Stimulated activated CD4-positive, alpha-beta T cell treated with anti-CD3 and anti-CD28 coated beads, Interleukin-12 subunit alpha, Interleukin-12 subunit beta, amount 100 ng/mL, for 24 hours (primary cell): ENCODE measurements at regions not wholly inside any gene's neighbourhood (a gene's known extent, or its start where the extent isn't known, plus 50 kb on each side); places are given as distances from the start of the nearest gene placed in this dataset.

ENCODE experiments used
- DNase-seq, 2 experiments: peaks; one replicate each; pipeline ENCODE4 v3.0.0-alpha.2; 2020; ENCODE audit warnings: low read depth in 2 of 2

DNA sequence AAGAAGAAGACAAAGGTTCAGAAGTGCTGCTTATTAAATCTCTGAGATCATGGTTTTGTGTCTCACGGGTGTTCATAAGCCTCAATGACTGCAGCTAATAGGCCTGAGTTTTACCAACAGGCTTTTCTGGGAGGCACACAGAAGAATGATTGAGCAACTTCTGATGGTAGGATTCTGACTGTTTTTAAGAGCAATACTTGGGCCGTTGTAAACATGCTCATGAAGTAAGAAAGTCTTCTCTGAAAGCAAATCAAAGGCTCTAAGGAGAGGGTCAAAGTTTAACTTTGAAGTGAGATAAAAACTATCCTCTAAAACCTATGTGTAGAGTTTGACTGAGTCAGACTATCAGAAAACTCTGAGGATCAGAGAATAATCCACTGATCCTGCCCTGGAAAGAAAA lies 390.9 kb upstream of the DAB2 start:
- no peak for DNase-seq

DNA sequence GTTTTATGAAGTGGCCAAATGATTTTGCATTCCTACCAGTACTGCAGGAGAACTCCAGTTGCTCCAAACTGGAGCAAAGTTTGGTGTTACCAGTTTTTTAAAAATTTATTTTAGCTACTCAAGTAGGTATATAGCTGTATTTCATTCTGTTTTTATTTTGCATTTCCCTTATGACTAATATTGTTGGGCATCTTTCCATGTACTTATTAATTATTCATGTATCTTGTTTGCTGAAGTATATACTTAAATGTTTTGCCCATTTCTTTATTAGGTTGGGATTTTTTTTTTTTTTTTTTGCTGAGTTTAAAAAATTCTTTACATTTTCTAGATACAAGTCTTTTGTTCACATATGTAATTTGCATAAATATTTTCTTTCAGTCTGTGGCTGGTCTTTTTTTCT lies 386.6 kb upstream of the DAB2 start:
- DNase-seq: no peak

DNA sequence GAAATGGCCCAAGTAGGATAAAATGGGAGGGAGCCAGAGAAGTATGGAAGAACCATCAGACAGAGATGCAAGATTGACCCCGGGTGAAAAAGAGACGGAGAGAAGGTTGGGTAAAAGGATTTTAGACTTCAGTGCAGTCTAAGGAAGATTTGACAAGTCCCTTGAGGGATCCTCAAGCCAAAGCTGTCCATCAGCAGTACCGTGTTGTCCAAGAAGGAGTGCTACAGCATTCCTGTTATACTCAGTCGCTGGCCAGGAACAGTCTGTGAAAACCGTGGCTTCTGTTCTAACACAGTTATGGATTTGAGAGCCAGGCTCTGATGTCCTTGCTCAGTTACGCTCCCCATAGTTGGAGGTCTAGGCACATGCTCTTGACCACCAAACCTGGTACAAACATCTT lies 383.9 kb upstream of the DAB2 start:
- no peak for DNase-seq

DNA sequence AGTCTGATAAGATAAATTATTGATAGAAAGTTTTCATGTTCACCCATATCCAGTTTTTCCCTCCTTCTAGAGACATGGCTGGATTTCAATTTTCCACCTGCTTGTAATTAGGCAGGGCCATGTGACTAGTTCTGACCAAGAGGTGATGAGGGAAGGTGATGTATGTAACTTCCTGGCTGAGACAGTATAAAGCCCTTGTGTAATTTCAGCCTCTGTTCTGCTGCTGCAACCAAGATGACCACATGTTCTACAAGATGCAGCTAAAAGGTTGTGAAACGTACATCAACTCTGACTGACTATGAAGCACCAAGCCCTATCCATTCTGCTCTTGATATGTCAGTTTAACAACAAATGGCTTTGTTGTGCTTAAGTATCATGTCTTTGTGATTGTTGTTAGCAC lies 376.5 kb upstream of the DAB2 start:
- DNase-seq: no peak

DNA sequence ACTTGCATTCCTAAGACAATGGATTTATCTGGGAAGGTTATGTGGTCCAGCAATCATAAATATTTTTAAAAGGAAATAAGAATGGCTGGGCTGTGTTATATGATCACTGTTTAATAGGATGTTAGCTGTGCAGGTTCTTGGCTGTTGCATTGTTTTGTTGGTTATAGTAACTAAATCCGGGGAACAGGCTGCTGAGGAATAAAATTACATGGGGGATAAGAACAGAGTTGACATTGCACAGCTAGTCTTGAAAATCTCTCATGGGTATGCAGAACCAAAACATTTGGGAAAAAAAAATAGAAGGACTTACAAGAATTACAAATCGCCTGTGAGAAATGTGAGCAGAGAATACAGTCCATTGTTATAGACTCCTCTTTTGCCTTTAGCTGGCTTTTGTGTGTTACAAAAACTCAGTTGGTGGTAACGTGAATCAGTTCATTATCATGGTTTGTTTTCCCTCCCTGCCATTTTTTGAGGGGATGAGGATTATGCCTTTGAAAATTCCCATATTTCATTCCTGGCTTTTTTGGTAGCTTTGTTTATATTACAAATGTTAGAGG lies 375.3 kb upstream of the DAB2 start:
- DNase-seq: no peak

DNA sequence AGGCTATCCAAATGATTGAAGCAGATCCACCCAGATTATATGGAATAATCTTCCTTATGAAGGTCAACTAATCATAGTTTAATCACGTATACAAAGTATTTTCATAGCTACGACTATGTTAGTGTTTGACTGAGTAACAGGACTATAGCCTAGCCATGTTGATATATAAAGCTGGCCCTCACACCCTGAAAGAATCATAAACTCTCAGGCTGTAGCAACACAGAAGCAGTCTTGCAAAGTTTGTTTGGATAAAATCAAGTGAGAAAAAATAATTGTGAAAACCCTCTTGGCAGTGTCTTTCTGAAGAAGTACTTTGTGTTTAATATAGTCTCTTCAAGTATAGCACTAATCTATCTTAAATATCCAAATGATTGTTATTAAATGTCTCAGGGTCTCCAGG lies 374.5 kb upstream of the DAB2 start:
- DNase-seq: no peak

DNA sequence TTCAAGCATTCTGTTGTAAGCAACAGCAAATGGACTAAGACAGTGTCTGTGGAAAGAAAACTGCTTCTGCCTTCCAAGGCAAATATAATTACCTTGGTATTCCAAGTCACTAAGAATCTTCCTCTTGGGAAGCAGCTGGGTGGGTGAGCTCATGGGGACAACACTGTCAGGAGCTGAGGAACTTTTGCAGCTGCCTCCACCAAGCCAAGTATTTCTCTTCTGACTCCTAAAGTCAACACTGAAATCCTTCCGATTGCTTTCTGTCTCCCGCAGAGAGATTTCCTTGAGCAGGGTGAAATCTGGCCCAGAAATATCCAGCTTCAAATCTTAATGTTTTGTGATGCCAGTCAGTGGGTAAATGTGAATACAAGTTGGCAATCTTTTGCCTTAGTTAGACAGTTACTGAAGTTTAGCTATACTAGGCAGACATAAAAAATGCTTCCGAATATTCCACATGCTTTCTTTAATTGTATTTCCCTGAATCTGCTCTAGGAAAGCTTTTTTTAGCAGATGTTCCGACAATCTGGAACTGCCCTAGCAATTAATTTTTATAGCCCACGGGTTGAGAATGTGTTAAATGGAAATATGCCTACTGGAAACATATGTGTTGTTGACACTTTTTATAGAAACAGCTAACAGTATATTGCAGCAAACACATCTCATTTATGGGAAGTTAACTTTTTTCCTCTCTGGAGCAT lies 369.9 kb upstream of the DAB2 start:
- DNase-seq: no peak

DNA sequence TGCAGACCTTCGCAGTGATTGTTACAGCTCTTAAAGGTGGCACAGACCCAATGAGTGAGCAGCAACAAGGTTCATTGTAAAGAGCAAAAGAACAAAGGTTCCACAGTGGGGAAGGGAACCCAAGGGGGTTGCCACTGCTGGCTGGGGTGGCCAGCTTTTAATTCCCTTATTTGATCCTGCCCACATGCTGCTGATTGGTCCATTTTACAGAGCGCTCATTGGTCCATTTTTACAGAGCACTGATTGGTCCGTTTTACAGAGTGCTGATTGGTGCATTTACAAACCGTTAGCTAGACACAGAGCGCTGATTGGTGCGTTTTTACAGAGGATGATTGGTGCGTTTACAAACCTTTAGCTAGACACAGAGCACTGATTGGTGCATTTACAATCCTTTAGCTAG lies 360.6 kb upstream of the DAB2 start:
- DNase-seq: no peak

DNA sequence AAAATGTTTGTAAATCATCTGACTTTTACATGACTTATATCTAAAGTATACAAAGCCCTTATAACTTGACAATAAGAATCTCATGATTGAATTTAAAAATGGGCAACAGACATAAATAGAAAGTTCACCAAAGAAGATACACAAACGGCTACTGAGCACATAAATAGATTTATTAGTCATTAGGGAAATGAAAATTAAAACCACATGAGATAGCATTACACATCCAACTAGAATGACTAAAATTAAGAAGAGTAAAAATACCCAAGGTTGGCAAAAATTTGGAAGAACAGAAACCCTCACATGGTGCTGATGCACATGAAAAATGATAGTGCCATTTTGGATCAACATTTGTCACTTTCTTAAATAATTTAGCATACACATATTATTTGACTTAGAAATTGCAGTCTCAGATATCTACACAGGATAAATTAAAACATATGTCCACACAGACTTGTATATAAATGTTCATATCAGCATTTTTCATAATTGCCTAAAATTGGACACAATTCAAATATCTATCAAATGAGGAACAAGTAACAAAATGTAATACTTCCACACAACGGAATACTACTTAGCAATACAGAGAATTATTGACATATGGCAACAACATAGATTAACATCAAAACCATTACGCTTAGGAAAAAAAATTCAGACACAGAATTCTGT lies 359.1 kb upstream of the DAB2 start:
- DNase-seq: no peak

DNA sequence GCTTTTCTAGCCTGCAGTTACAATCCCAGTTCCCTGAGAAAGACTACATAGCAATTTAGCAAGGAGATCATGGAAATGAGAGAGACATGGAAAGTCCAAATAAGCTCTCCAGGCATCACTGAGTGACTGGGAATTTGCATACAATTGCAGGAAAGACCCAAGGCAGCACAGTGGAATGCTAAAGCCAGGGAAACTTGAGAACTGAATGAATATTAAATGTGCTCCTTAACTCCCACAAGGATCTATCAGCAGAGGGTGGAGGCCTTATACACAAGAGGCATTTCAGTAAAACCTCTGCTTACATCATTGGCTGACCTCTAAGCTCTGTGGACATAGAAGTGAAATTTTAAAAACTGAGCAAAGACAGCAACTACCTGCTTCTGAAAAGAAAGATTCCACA lies 355.6 kb upstream of the DAB2 start:
- DNase-seq: no peak

DNA sequence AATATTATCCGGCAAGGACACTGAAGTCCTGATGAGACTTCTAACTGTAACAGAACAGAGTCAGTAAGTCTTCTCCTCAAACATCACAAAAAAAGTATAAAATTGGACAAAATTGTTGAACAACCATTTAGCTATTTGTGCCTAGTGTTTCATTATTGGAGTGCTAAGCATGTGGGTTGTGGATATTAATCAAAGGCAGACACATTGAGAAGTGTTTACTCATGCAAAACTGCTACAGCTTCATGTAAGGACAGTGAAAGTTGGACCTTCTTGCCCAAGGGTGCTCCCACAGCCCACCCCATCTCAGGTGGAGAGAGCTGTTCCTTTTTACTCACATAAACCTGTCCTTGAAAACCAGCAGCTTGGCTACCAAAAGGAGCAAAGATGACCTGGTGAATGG lies 355.1 kb upstream of the DAB2 start:
- no peak for DNase-seq

DNA sequence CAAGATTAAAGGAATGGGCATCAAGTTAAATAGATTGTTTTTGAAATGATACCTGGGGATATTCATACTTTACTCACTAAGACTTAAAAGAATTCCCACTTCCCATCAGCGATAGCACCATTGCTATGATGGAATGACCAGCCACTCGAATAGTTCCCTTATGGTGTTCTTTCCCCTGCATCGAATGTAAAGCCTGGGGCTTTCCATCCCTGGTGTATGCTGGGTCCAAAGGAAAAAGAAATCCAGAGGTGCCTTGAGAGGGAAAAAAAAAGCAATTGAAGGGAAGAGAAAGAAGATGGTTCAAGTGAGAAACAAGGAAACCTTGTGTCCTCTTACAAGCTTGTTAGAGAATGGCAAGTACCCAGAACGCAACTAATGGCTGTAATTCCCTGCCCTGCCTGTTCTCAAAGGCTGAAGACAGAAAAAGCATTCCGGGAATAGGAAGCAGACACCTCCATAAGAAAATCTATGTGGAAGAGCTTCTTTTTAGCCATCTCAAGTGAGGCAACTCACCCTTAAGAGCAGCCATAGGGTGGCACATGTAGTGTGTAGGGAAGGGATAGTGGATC lies 351.1 kb upstream of the DAB2 start:
- DNase-seq: no peak

DNA sequence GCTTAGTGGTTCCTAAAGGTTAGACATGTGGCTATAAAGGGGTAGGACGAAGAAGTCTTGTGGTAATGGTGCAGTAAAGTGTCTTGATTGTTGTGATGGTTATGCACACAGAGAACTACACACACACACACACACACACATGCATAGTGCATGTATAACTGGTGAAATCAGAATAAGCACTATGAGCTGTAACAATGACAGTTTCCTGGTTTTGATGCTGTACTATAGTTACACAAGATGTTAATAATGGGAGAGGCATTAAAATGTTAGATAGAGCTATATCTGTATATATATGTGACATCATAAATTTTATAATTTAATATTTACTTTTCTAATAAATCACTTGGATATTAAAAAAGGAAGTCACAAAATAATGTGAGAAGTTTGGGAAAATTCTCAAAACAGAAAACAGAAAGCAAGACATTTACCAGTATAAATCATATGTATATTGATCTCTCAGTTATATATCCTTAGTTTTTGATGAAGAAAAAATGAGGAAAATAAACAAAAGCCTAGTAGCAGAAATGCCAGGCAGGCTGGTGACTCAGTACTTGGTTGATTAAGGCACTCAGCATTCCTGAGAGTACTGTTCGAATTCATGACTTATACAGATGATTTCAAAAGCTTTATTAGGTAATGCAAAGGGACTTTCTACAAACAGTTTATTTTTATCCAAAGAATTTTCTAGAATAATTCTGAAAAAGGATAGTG lies 350.5 kb upstream of the DAB2 start:
- DNase-seq: no peak

DNA sequence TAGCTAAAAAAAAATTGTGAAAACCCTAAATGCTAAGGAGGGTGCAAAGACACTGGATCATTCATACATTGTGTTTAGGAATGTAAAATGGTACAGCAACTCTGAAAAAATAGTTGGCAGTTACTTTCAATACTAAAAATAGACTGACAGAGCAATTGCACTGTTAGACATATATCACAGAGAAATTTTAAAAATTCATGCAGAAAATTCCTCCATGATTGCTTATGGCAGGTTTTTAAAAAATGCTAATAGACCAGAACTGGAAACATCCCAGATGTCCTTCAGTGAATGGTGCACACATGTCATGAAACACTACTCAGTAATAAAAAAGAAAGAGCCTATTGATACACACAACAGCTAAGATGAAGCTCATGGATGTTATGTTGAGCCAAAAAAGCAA lies 349.8 kb upstream of the DAB2 start:
- DNase-seq: no peak

DNA sequence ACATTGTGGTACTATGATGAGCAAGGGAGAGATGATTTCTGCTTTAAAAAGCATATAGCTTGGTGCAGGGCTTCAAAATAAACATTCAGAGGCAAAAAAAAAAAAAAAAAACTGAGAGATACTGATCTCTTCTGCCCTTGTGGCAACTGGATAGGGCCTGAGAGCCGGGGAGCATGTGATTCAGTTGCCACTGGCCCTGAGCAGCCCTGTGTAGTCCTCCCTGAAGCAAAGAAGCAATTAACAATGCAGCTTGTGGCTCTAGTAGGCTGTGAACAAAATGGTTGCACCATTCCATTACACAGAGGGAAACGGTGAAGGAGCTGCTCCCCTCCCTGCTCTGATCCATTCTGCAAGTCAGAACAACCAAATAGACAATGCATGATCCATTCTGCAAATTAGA lies 347.5 kb upstream of the DAB2 start:
- DNase-seq: no peak

DNA sequence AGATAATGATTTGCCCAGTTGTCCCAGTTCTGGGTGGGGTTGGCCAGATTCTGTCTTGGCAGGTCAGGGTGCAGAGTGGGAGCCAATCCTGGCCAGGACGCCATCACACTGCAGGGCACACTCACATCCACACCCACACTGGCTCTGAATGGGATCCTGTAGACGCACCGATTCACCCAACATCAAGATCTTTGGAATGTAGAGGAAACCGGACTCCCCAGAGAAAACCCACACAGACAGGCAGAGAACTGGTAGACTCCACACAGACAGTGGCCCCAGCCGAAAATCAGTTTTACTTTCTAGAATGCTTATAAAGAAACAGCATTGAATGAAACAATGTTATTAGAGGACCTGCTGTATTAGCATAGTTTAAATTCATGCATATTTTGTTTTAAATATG lies 343.1 kb upstream of the DAB2 start:
- no peak for DNase-seq

DNA sequence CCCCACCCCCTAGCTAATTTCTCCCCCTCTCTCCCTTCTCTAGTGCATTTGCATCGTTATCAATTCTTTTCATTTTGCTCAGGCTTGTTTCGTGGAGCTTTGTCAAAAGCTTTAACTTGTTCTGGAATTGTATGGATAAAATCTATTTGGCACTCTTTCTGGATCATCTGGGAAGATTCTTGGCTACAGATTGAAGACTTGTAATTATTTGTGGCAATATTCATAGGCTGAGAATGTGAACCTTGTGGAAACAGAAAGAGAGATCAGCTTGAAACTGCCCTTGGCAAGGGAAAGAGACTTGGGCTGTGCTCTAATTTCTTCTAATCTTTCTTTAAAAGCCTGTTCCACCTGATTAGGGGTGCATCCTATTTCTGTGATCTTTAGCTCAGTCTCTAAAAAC lies 340.6 kb upstream of the DAB2 start:
- DNase-seq: no peak

DNA sequence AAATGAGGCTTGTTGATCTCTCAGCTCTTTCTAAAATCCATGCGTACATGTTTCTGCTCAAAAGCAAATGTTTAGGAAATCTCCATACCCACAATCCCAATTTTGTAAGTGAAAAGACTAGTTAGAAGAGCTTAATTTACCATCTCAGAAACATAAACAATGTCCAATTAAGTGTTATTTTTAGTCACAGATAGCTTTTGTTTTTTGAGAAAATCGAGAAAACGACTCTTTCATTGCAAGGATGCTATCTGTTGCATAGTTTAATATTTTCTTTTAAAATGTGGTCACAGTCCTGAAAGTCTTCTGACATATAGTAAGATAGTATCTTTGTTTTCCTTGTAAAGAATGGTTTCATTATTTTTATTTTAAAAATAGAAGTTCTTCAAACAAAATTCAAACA lies 338.0 kb upstream of the DAB2 start:
- no peak for DNase-seq

DNA sequence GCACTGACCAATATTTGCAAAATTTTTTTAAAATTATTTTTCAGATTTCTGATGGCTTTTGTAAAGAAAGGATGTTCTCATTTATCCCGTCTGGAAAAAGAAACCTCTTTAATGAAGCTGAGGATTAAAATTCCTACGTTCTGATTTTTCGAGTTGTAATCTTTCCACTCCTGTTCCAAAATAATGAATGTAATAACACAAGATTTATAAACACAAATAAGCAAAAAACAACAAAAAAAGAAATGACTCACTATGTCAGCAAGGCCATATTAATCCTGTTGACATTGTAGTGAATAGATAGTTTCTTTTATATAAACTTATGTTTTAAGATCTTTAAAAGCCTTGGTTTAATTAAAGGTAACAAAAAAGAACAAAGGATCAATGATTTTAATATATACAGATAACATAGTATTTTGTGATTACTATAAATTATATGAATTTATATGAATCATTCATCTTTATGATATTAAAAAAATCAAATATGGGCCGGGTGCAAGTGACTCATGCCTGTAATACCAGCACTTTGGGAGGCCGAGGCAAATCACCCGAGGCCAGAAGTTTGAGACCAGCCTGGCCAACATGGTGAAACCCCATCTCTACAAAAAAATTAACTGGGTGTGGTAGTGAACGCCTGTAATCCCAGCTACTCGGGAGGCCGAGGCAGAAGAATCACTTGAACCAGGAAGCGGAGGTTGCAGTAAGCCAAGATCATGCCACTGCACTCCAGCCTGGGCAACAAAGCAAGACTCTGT lies 336.6 kb upstream of the DAB2 start:
- DNase-seq: no peak

DNA sequence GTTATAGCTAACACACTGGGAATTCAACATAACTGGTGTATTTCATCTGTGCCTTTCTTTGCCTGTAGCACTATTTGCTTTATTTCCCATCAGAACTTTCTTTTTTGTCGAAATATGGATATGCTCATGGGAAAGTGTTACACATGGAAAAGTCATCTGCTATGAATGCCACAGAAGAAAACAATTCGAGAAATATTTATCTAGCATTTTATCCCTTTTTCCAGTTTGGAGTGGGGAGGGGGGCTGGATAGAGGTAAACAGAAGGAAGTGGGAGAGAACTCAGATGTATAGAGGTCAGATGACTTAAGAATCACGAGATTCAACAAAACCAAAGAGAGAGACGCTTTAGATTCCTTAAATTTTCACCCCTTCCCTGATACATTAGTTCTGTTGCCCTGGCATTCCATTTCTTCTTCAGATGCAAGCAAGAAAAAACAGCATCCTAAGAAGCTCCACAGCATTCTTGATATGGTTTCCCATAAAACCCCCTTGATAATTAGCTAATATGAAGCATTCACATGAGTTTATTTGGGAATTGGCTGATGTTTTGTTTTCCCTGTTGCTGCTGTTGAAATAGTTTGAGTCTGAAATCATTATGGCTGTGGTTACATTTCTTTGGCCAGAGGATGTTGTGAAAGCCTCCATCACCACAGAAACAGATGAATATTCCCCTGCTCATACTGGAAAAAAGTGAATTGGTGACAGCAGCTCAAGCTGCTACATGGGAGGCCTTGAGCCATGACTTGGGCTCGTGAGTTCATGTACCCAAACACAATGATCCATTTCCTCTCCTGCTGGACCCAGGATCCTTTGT lies 335.8 kb upstream of the DAB2 start:
- no peak for DNase-seq

DNA sequence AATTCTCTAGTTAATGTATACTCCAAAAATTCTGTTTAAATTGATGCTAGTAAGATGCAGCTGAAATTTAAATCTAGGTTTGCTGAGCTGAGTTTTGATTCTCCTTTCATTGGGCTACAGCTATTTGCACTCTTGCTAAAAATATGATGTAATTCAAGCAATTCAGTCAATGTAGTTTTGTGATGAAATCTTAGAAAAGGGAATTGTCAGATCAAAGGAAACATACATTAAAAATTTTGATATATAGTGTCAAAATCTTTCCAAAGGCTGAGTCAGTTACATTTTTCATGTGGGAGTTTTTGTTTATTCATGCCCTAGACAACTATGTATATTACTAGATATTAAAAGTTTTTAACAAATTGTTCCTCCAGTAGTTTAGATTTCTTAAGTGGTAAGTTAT lies 334.9 kb upstream of the DAB2 start:
- DNase-seq: no peak
